Uterus (tissue), 3 donors: ENCODE measurements at regions not wholly inside any gene's neighbourhood (a gene's known extent, or its start where the extent isn't known, plus 50 kb on each side); places are given as distances from the start of the nearest gene placed in this dataset.

Experiments used
- DNase-seq, 2 donors: peaks; one replicate each; pipeline ENCODE4 v3.0.0-alpha.2; 2019 to 2020
- H3K27ac ChIP-seq, 2 donors: fragments of 200-600 bp; sonication (generic); 1 replicate in 1 of 2; 2 replicates in 1 of 2; pipeline ENCODE4 v1.5.1; 2016 to 2018
- H3K27me3 ChIP-seq, 2 donors: fragments of 200-600 bp; sonication (generic); one replicate each; pipeline ENCODE4 v1.5.1; 2018 to 2019; ENCODE audit warnings: control low read depth in 1 of 2
- H3K36me3 ChIP-seq, 2 donors: fragments of 200-600 bp; sonication (generic); one replicate each; pipeline ENCODE4 v1.5.1; 2019; ENCODE audit warnings: control low read depth in 1 of 2
- H3K4me1 ChIP-seq, 2 donors: fragments of 200-600 bp; sonication (generic); one replicate each; pipeline ENCODE4 v1.5.1; 2018 to 2019; ENCODE audit warnings: control low read depth in 1 of 2
- H3K4me3 ChIP-seq, 2 donors: fragments of 200-600 bp; sonication (generic); 1 replicate in 1 of 2; 2 replicates in 1 of 2; pipeline ENCODE4 v1.5.1; 2018 to 2019; ENCODE audit warnings: mild to moderate bottlenecking in 1 of 2
- H3K9me3 ChIP-seq, 2 donors: fragments of 200-600 bp; sonication (generic); one replicate each; pipeline ENCODE4 v1.5.1; 2019; ENCODE audit warnings: control low read depth in 1 of 2
- CTCF ChIP-seq, 4 experiments: fragments of 200-600 bp in 2 of 4; fragments of 450-650 bp in 2 of 4; sonication (generic) in 2 of 4; IDR thresholded peaks; one replicate each; pipeline ENCODE4 v1.5.1; 2016 to 2019; ENCODE audit warnings: antibody characterized with exemption in 4 of 4, mild to moderate bottlenecking in 2 of 4, moderate library complexity in 1 of 4
- POLR2A ChIP-seq, 2 donors: fragments of 450-650 bp; IDR thresholded peaks; one replicate each; pipeline ENCODE4 v1.6.1; 2016; ENCODE audit warnings: antibody characterized with exemption in 2 of 2, mild to moderate bottlenecking in 1 of 2, moderate library complexity in 1 of 2
- intact Hi-C: fragments of 100-400 bp; cut with DNase I; formaldehyde crosslinking; loops from one replicate; pipeline ENCODE4 v1.15.1; 2023; ENCODE audit warnings: low total_unique reads
- donor health status: DM: yes; HTN: yes; CAD: no.

GRCh38 chr21:17671733-17672132, 59.0 kb upstream of the BTG3 start:
- no peak for TF ChIP-seq POLR2A (IDR thresholded peaks at IDR 0.05)
- intact Hi-C loops: no loop called here

GRCh38 chr21:17668479-17669140, 55.9 kb upstream of the BTG3 start:
- Histone ChIP-seq H3K36me3 (no peaks in the 10 kb centered on the region), H3K27ac (no peak overlapping the region), H3K27me3 (no peaks in the 10 kb centered on the region), H3K9me3 (no peaks in the 10 kb centered on the region), H3K4me1 (no peaks in the 10 kb centered on the region), H3K4me3 (no peak overlapping the region)
- no peak for DNase-seq
- TF ChIP-seq CTCF (IDR thresholded peaks at IDR 0.05) (no peak), POLR2A (IDR thresholded peaks at IDR 0.05) (no peak)
- intact Hi-C loops: no loop called here

More at GRCh38 chr21:17671733-17672132, 59.0 kb upstream of the BTG3 start:
- no peak overlapping the region for H3K4me3 ChIP-seq
- no peak overlapping the region for H3K27ac ChIP-seq
- H3K9me3 ChIP-seq: no peaks in the 10 kb centered on the region
- DNase-seq: no peak
- H3K4me1 ChIP-seq: no peaks in the 10 kb centered on the region
- H3K36me3 ChIP-seq: no peaks in the 10 kb centered on the region
- H3K27me3 ChIP-seq: no peaks in the 10 kb centered on the region

- TF ChIP-seq POLR2A (IDR thresholded peaks at IDR 0.05): no peak
- no peak for TF ChIP-seq CTCF (IDR thresholded peaks at IDR 0.05)
- DNase-seq: no peak
- no peaks in the 10 kb centered on the region for H3K9me3 ChIP-seq
- no peak overlapping the region for H3K4me3 ChIP-seq
- H3K36me3 ChIP-seq: no peaks in the 10 kb centered on the region
- H3K27me3 ChIP-seq: no peaks in the 10 kb centered on the region
- H3K27ac ChIP-seq: no peak overlapping the region
- no peaks in the 10 kb centered on the region for H3K4me1 ChIP-seq
- intact Hi-C loops: no loop called here
Observed at GRCh38 chr21:17667256-17667655, 54.6 kb upstream of the BTG3 start.
